ENCODE measurements at regions not wholly inside any gene's neighbourhood (a gene's known extent, or its start where the extent isn't known, plus 50 kb on each side); places are given as distances from the start of the nearest gene placed in this dataset.

DNA sequence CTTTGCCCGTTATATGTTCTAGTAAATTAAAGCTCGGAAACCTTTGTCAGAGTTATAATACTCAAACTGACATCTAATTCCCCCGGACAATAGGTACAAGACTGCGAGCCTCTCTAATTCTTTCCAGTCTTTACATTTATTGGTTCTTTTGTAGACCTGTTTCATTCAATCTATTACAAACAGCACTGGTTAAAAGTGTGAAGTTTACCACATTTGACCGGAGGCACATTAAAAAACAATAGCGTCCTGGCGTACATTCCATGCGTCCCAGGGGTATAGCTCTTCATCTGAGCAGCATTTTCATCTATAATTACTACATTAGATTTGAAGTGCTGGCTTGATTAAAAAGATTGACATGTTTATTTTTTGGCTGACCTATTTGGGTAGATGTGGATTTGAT is 49.9 kb upstream of the TENM3 start:
- TF ChIP-seq YY1 (IDR thresholded peaks at IDR 0.05; ENCODE audit: insufficient read depth, insufficient read length) (no peak), ZNF274 (IDR thresholded peaks at IDR 0.05; ENCODE audit: low read depth, low read length) (no peak), SUZ12 (IDR thresholded peaks at IDR 0.05; ENCODE audit: extremely low read depth, insufficient read depth, insufficient read length) (no peak)

Data from NT2/D1 (cell line).